Activated CD8-positive, alpha-beta memory T cell treated with anti-CD3 and anti-CD28 coated beads, Interleukin-2, amount 10 ng/mL, durations not matched to agents 7 days and 5 days (primary cell): ENCODE measurements at regions not wholly inside any gene's neighbourhood (a gene's known extent, or its start where the extent isn't known, plus 50 kb on each side); places are given as distances from the start of the nearest gene placed in this dataset.

Experiments
- ATAC-seq: fragments of 150-1000 bp; cut with Tn5 transposase; one replicate; pipeline ENCODE4 v1.10.0; 2021; ENCODE audit warnings: moderate library complexity
- CTCF ChIA-PET: fragments of 350-600 bp; sonication (Branson Sonifier 250); formaldehyde crosslinking; loops from one replicate; lab custom pipeline; 2021; ENCODE audit warnings: antibody characterized with exemption; lab: Charles Lee
- DNase-seq: peaks from one replicate; pipeline ENCODE4 v3.0.0-alpha.2; 2020
- H3K27ac Mint-ChIP-seq: one replicate; pipeline ENCODE4 v1.8.0; 2021; ENCODE audit warnings: mild to moderate bottlenecking, mixed read lengths
- H3K27me3 Mint-ChIP-seq: one replicate; pipeline ENCODE4 v1.8.0; 2021; ENCODE audit warnings: mixed read lengths
- H3K36me3 Mint-ChIP-seq: one replicate; pipeline ENCODE4 v1.8.0; 2021; ENCODE audit warnings: mild to moderate bottlenecking, mixed read lengths
- H3K4me1 Mint-ChIP-seq: one replicate; pipeline ENCODE4 v1.8.0; 2021; ENCODE audit warnings: mixed read lengths
- H3K4me3 Mint-ChIP-seq: one replicate; pipeline ENCODE4 v1.8.0; 2021; ENCODE audit warnings: mild to moderate bottlenecking, moderate library complexity, mixed read lengths
- H3K9me3 Mint-ChIP-seq: one replicate; pipeline ENCODE4 v1.8.0; 2022; ENCODE audit warnings: low read depth, mixed read lengths

- ATAC-seq (no peak), DNase-seq (no peak)
- no peaks in the 10 kb centered on the region for H3K36me3 Mint-ChIP-seq
- H3K27ac Mint-ChIP-seq = no peak overlapping the region
- H3K4me1 Mint-ChIP-seq = no peaks in the 10 kb centered on the region
- H3K9me3 Mint-ChIP-seq = no peaks in the 10 kb centered on the region
- CTCF ChIA-PET = interaction anchor here (1.1 kb wide), 1 partner anchor 10 kb away, joined by 3 read pairs; no protein-coding TSS in a partner anchor
- no peak overlapping the region for H3K4me3 Mint-ChIP-seq
- peaks cover 40% of the 10 kb centered on the region for H3K27me3 Mint-ChIP-seq
Observed at GRCh38 chr3:194775731-194776130, 90.0 kb downstream of the FAM43A start.

GRCh38 chr3:194777729-194778128 is 92.0 kb downstream of the FAM43A start:
- peaks cover 34% of the 10 kb centered on the region for H3K27me3 Mint-ChIP-seq
- no peak overlapping the region for H3K4me3 Mint-ChIP-seq
- CTCF ChIA-PET = no interaction called here
- H3K9me3 Mint-ChIP-seq = no peaks in the 10 kb centered on the region
- H3K4me1 Mint-ChIP-seq = no peaks in the 10 kb centered on the region
- no peaks in the 10 kb centered on the region for H3K36me3 Mint-ChIP-seq
- H3K27ac Mint-ChIP-seq = no peak overlapping the region
- ATAC-seq (no peak), DNase-seq (no peak)

- Mint-ChIP-seq H3K27ac (no peak overlapping the region), H3K9me3 (no peaks in the 10 kb centered on the region), H3K36me3 (no peaks in the 10 kb centered on the region), H3K4me1 (no peaks in the 10 kb centered on the region), H3K27me3 (peaks cover 27% of the 10 kb centered on the region), H3K4me3 (no peak overlapping the region)
- no peak for DNase-seq
- CTCF ChIA-PET = no interaction called here
- no peak for ATAC-seq
Observed at GRCh38 chr3:194779729-194780224, 94.1 kb downstream of the FAM43A start.

- H3K9me3 Mint-ChIP-seq = no peaks in the 10 kb centered on the region
- ATAC-seq (no peak), DNase-seq (no peak)
- peaks cover 24% of the 10 kb centered on the region for H3K27me3 Mint-ChIP-seq
- H3K27ac Mint-ChIP-seq = no peak overlapping the region
- CTCF ChIA-PET = no interaction called here
- no peak overlapping the region for H3K4me3 Mint-ChIP-seq
- no peaks in the 10 kb centered on the region for H3K4me1 Mint-ChIP-seq
- no peaks in the 10 kb centered on the region for H3K36me3 Mint-ChIP-seq
Observed at GRCh38 chr3:194780706-194781105, 95.0 kb downstream of the FAM43A start.

GRCh38 chr3:194781617-194782016 is 95.9 kb downstream of the FAM43A start:
- peaks cover 22% of the 10 kb centered on the region for H3K27me3 Mint-ChIP-seq

DNA sequence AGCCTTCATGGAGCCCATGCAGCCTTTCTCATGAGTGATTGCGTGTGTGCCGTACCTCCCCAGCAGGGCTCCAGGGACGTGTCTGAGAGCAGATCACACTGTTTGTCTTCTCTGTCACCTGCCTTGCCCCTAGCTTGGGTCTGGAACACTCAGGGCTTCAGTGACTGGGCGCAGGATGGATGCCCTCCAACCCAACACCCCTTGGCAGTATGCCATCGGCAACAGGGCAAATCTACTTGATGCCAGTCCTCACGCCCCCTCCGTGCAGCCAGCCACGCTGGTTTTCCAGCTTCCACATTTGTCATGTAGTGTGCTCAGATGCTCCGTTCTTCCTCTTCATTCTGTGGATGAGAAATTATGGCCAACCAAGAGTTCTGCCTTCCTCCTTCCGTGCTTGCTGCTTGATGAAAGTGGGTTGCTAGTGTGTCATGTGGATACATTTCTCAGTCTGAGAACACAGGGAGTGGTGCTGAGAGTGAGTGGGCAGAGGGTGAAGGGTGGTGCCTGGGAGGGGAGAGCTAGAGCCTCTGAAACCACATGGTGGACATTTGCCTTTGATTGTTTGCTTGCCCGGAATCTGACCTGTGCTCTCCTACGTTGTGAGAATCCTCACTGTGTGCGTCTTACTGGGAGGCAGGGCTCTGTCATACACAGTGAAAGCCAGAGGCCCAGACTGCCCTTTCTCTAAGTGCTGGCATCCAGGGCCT is 97.2 kb downstream of the FAM43A start:
- Mint-ChIP-seq H3K27ac (no peak overlapping the region), H3K9me3 (no peaks in the 10 kb centered on the region), H3K4me1 (no peaks in the 10 kb centered on the region), H3K27me3 (peaks cover 15% of the 10 kb centered on the region), H3K36me3 (no peaks in the 10 kb centered on the region), H3K4me3 (no peak overlapping the region)
- ATAC-seq (no peak), DNase-seq (no peak)
- CTCF ChIA-PET = no interaction called here

More at GRCh38 chr3:194781617-194782016, 95.9 kb downstream of the FAM43A start:
- Mint-ChIP-seq H3K4me3 (no peak overlapping the region), H3K27ac (no peak overlapping the region), H3K9me3 (no peaks in the 10 kb centered on the region), H3K4me1 (no peaks in the 10 kb centered on the region), H3K36me3 (no peaks in the 10 kb centered on the region)
- CTCF ChIA-PET = no interaction called here
- DNase-seq = no peak
- no peak for ATAC-seq

DNA sequence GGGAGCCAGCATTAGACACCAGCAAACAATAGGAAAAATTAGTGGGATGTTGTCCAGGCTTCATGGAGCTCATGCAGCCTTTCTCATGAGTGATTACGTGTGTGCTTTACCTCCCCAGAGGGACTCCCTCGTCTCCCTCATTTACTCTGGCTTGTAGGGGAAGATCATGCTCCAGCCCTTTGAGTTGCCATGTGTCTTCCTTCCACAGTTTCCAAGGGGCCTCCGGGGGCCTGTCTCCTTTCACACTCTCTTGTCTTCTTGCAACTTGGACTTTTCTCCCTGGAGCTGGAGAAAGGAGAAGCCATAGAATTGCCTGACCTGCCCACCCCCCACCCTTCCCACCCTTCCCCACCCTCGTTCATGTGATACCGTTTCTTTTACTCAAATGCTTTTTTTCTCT is 98.7 kb downstream of the FAM43A start:
- Mint-ChIP-seq H3K4me3 (no peak overlapping the region), H3K4me1 (no peaks in the 10 kb centered on the region), H3K27ac (no peak overlapping the region), H3K36me3 (no peaks in the 10 kb centered on the region), H3K9me3 (no peaks in the 10 kb centered on the region), H3K27me3 (peaks cover 10% of the 10 kb centered on the region)
- DNase-seq (no peak), ATAC-seq (no peak)
- CTCF ChIA-PET = no interaction called here

DNA sequence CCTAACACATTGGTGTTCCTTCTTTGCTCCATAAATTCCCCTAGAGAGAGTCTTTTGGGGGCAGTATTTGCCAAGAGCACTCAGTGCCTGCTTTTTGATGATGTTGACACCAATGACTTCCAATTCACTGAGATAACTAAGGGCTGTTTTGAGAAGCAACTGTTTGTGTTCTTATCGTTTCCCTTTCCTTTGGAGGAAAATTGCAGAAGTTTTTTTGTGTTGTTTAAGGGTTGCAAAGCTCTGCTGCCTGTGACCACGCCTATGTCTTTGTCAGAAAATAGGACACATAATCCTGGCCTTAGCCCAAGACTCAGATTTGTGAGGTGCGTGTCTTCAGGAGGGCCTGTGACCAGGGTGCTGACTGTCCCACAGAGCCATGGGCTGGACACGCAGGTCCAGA is 99.6 kb downstream of the FAM43A start:
- no peaks in the 10 kb centered on the region for H3K9me3 Mint-ChIP-seq
- CTCF ChIA-PET = no interaction called here
- H3K27me3 Mint-ChIP-seq = peaks cover 7% of the 10 kb centered on the region
- DNase-seq (no peak), ATAC-seq (no peak)
- no peaks in the 10 kb centered on the region for H3K4me1 Mint-ChIP-seq
- H3K27ac Mint-ChIP-seq = no peak overlapping the region
- no peak overlapping the region for H3K4me3 Mint-ChIP-seq
- H3K36me3 Mint-ChIP-seq = no peaks in the 10 kb centered on the region

DNA sequence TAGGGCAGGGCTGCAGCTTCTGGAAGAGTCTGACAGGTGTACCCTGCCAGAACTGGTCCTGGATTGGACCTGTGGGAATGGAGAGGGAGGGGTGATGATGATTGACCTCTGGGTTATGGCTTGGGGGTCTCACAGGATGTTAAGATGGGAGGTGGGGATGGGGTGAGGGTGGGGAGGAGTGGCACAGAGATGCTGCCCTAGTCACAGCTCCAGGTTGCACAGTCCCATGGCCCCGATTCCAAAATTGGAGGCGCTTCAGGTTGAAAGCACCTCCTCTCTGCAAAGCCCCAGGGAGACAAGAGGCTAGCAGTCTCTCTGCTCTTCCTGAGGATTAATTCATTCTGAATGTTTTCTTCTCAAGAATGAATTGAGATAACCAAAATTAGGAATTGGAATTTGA is 101.4 kb downstream of the FAM43A start:
- CTCF ChIA-PET = no interaction called here
- no peaks in the 10 kb centered on the region for H3K36me3 Mint-ChIP-seq
- no peak overlapping the region for H3K27ac Mint-ChIP-seq
- no peak overlapping the region for H3K4me3 Mint-ChIP-seq
- H3K9me3 Mint-ChIP-seq = no peaks in the 10 kb centered on the region
- no peak for ATAC-seq
- DNase-seq = no peak
- H3K4me1 Mint-ChIP-seq = no peaks in the 10 kb centered on the region
- H3K27me3 Mint-ChIP-seq = no peaks in the 10 kb centered on the region

- Mint-ChIP-seq H3K4me1 (peaks cover 2% of the 10 kb centered on the region), H3K27ac (no peak overlapping the region), H3K27me3 (no peaks in the 10 kb centered on the region), H3K9me3 (no peaks in the 10 kb centered on the region), H3K4me3 (no peak overlapping the region), H3K36me3 (no peaks in the 10 kb centered on the region)
- ATAC-seq = no peak
- DNase-seq = no peak
- CTCF ChIA-PET = no interaction called here
Observed at GRCh38 chr3:194787650-194788049, 102.0 kb downstream of the FAM43A start.

DNA sequence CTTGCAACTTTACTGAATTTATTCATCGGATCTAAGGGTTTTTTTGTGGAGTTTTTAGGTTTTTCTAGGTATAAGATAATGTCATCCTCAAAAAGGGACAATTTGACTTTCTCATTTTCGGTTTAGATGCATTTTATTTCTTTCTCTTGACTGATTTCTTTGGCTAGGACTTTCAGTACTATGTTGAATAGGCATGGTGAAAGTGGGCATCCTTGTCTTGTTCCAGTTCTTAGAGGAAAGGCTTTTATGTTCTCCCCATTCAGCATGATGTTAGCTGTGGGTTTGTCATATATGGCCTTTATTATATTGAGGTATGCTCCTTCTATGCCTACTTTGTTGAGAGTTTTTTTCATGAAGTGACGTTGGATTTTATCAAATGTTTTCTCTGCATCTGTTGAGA is 106.7 kb downstream of the FAM43A start:
- H3K27ac Mint-ChIP-seq = no peak overlapping the region
- no peak overlapping the region for H3K4me3 Mint-ChIP-seq
- ATAC-seq (no peak), DNase-seq (no peak)
- CTCF ChIA-PET = no interaction called here
- peaks cover 14% of the 10 kb centered on the region for H3K9me3 Mint-ChIP-seq
- no peaks in the 10 kb centered on the region for H3K27me3 Mint-ChIP-seq
- H3K36me3 Mint-ChIP-seq = peaks cover 14% of the 10 kb centered on the region
- H3K4me1 Mint-ChIP-seq = peaks cover 16% of the 10 kb centered on the region

GRCh38 chr3:194797555-194798250 is 112.0 kb downstream of the FAM43A start:
- H3K27me3 Mint-ChIP-seq = peaks cover 1% of the 10 kb centered on the region
- CTCF ChIA-PET = interaction anchor here (2.0 kb wide), 1 partner anchor 126 kb away, joined by 4 read pairs; the partner anchor contains the start of gene LSG1
- peaks cover 14% of the 10 kb centered on the region for H3K9me3 Mint-ChIP-seq
- ATAC-seq (no peak), DNase-seq (no peak)
- no peak overlapping the region for H3K4me3 Mint-ChIP-seq
- no peak overlapping the region for H3K27ac Mint-ChIP-seq
- peaks cover 14% of the 10 kb centered on the region for H3K36me3 Mint-ChIP-seq
- peaks cover 14% of the 10 kb centered on the region for H3K4me1 Mint-ChIP-seq

- peaks cover 5% of the 10 kb centered on the region for H3K27me3 Mint-ChIP-seq
Observed at GRCh38 chr3:194798486-194798885, 112.8 kb downstream of the FAM43A start.

GRCh38 chr3:194800002-194800401 is 114.3 kb downstream of the FAM43A start:
- H3K9me3 Mint-ChIP-seq = peaks cover 13% of the 10 kb centered on the region
- ATAC-seq (no peak), DNase-seq (no peak)
- CTCF ChIA-PET = no interaction called here
- H3K27ac Mint-ChIP-seq = no peak overlapping the region
- H3K4me3 Mint-ChIP-seq = no peak overlapping the region
- H3K27me3 Mint-ChIP-seq = peaks cover 16% of the 10 kb centered on the region
- peaks cover 12% of the 10 kb centered on the region for H3K36me3 Mint-ChIP-seq
- peaks cover 7% of the 10 kb centered on the region for H3K4me1 Mint-ChIP-seq

More at GRCh38 chr3:194798486-194798885, 112.8 kb downstream of the FAM43A start:
- CTCF ChIA-PET = no interaction called here
- no peak overlapping the region for H3K27ac Mint-ChIP-seq
- H3K4me3 Mint-ChIP-seq = no peak overlapping the region
- H3K9me3 Mint-ChIP-seq = peaks cover 14% of the 10 kb centered on the region
- ATAC-seq = no peak
- no peak for DNase-seq
- peaks cover 12% of the 10 kb centered on the region for H3K4me1 Mint-ChIP-seq
- H3K36me3 Mint-ChIP-seq = peaks cover 14% of the 10 kb centered on the region
